Heart left ventricle (tissue), 13 donors: ENCODE measurements at regions not wholly inside any gene's neighbourhood (a gene's known extent, or its start where the extent isn't known, plus 50 kb on each side); places are given as distances from the start of the nearest gene placed in this dataset.
A peak's percentile ranks its signal among the peaks of the same experiment; 100 is the strongest.

Experiments
- CTCF ChIP-seq, 12 donors: fragments of 200-600 bp; sonication (generic) in 4 of 12; IDR thresholded peaks; one replicate each; pipeline versions ENCODE4 v1.5.0 to v1.8.0; 2018 to 2022; ENCODE audit warnings: antibody characterized with exemption in 12 of 12, mild to moderate bottlenecking in 5 of 12
- POLR2A ChIP-seq, 2 donors: fragments of 450-650 bp; IDR thresholded peaks; one replicate each; pipeline ENCODE4 v1.6.1; 2017; ENCODE audit warnings: antibody characterized with exemption in 2 of 2, mild to moderate bottlenecking in 2 of 2, moderate library complexity in 2 of 2
- donor health status: ischemic (EF 13 %, LVEDD 7.1; RV severe dilation, severe dysfunction).
- donor health status: DM: no; HTN: yes; CAD: no.
- donor health status: DM: no; HTN: no; CAD: no.
- donor health status: ischemic (EF 25% LVEDD 6.9; RV normal size, moderate dysfunction).
- donor health status: ischemic (EF 25% LVEDD 5.7; RV mildly dilated, moderate dysfunction).
- donor health status: ischemic (EF 35%, LVEDD 5.7; RV mildly dilated, moderate dysfunction).
- donor health status: nonischemic (EF 11% LVEDD 7.7; RV severe dilation, severe dysfunction).
- donor health status: DM: yes; HTN: yes; CAD: no.
- donor health status: PGD.
- donor health status: ischemic (EF 29% LVEDD 5.4; RV normal size, mild dysfunction).
- donor health status: nonischemic (EF 23%, LVEDD 6.1; RV moderate dilation, normal function).

GRCh38 chr18:25832001-25832604 lies 258.3 kb downstream of the SS18 start:
- TF ChIP-seq POLR2A (IDR thresholded peaks at IDR 0.05) (no peak), CTCF (IDR thresholded peaks at IDR 0.05) (peak; percentile 60 to 83 (median 70))
